ENCODE measurements at regions not wholly inside any gene's neighbourhood (a gene's known extent, or its start where the extent isn't known, plus 50 kb on each side); places are given as distances from the start of the nearest gene placed in this dataset.
"Not testable (repeated sequence)": the region's sequence is repeated elsewhere in the genome, so short reads cannot be mapped to it uniquely, and the experiment has no call there.

GRCh38 chr7:148472406-148472805, 118.2 kb upstream of the C7orf33 start:
- DNase-seq (ENCODE audit: low spot score), result no peak

GRCh38 chr7:148473703-148474480, 116.7 kb upstream of the C7orf33 start:
- no peak for DNase-seq (ENCODE audit: low spot score)

GRCh38 chr7:148474481-148475025, 116.0 kb upstream of the C7orf33 start:
- no peak for DNase-seq (ENCODE audit: low spot score)

- DNase-seq (ENCODE audit: low spot score), result no peak
Observed at GRCh38 chr7:148478551-148478950, 112.0 kb upstream of the C7orf33 start.

- DNase-seq (ENCODE audit: low spot score), result no peak
Observed at GRCh38 chr7:148480479-148481146, 110.0 kb upstream of the C7orf33 start.

- no peak for DNase-seq (ENCODE audit: low spot score)
Observed at GRCh38 chr7:148481147-148481526, 109.4 kb upstream of the C7orf33 start.

GRCh38 chr7:148481971-148482626, 108.5 kb upstream of the C7orf33 start:
- no peak for DNase-seq (ENCODE audit: low spot score)

- DNase-seq (ENCODE audit: low spot score), result no peak
Observed at GRCh38 chr7:148483515-148484308, 106.9 kb upstream of the C7orf33 start.

GRCh38 chr7:148484486-148484885, 106.1 kb upstream of the C7orf33 start:
- no peak for DNase-seq (ENCODE audit: low spot score)

- DNase-seq (ENCODE audit: low spot score), result no peak
Observed at GRCh38 chr7:148485618-148486017, 104.9 kb upstream of the C7orf33 start.

- DNase-seq (ENCODE audit: low spot score), result no peak
Observed at GRCh38 chr7:148486937-148487336, 103.6 kb upstream of the C7orf33 start.

- DNase-seq (ENCODE audit: low spot score), result no peak
Observed at GRCh38 chr7:148487912-148488311, 102.7 kb upstream of the C7orf33 start.

- no peak for DNase-seq (ENCODE audit: low spot score)
Observed at GRCh38 chr7:148489678-148490077, 100.9 kb upstream of the C7orf33 start.

- DNase-seq (ENCODE audit: low spot score), result no peak
Observed at GRCh38 chr7:148492157-148492860, 98.3 kb upstream of the C7orf33 start.

- no peak for DNase-seq (ENCODE audit: low spot score)
Observed at GRCh38 chr7:148495605-148496004, 95.0 kb upstream of the C7orf33 start.

GRCh38 chr7:148500978-148501377, 89.6 kb upstream of the C7orf33 start:
- DNase-seq (ENCODE audit: low spot score), result no peak

GRCh38 chr7:148503900-148504487, 86.6 kb upstream of the C7orf33 start:
- peak; percentile 35 for DNase-seq (ENCODE audit: low spot score)

- DNase-seq (ENCODE audit: low spot score), result no peak
Observed at GRCh38 chr7:148505645-148506375, 84.8 kb upstream of the C7orf33 start.

GRCh38 chr7:148507064-148507573, 83.4 kb upstream of the C7orf33 start:
- not testable (repeated sequence) for DNase-seq (ENCODE audit: low spot score)

GRCh38 chr7:148507787-148508186, 82.8 kb upstream of the C7orf33 start:
- DNase-seq (ENCODE audit: low spot score), result no peak

Data from hematopoietic multipotent progenitor cell treated with erythropoietin and hydrocortisone succinate and interleukin-3 and kit ligand, for 17 days (in vitro differentiated cells).